SK-N-SH (cell line): ENCODE measurements at regions not wholly inside any gene's neighbourhood (a gene's known extent, or its start where the extent isn't known, plus 50 kb on each side); places are given as distances from the start of the nearest gene placed in this dataset.

Source experiments
- MXI1 ChIP-seq: IDR thresholded peaks from 2 replicates; pipeline ENCODE4 v1.6.1; 2012; ENCODE audit warnings: mild to moderate bottlenecking, low read depth, low read length, improper control_type of control experiment
- NRF1 ChIP-seq: IDR thresholded peaks from 2 replicates; pipeline ENCODE4 v1.6.1; 2012; ENCODE audit warnings: low read depth, mild to moderate bottlenecking, low read length
- PBX3 ChIP-seq: IDR thresholded peaks from 2 replicates; pipeline ENCODE4; 2012
- RCOR1 ChIP-seq: fragments of 150-350 bp; IDR thresholded peaks from 2 replicates; pipeline ENCODE4 v1.6.1; 2017; ENCODE audit warnings: antibody characterized with exemption, low read length
- RFX5 ChIP-seq: IDR thresholded peaks from 2 replicates; pipeline ENCODE4 v1.6.1; 2012; ENCODE audit warnings: mild to moderate bottlenecking, improper control_type of control experiment, low read length
- USF2 ChIP-seq: fragments of 150-350 bp; IDR thresholded peaks from 2 replicates; pipeline ENCODE4 v1.6.1; 2017; ENCODE audit warnings: antibody characterized with exemption, low read length, low read depth, borderline replicate concordance
- ZBTB33 ChIP-seq: IDR thresholded peaks from 2 replicates; pipeline ENCODE4 v1.4.0; 2012; ENCODE audit warnings: low read depth, borderline replicate concordance
- TF ChIP-seq, protein P1 (sequence below): fragments of 200-600 bp; sonication (generic); IDR thresholded peaks from 2 replicates; pipeline ENCODE4 v1.6.1; 2017; ENCODE audit warnings: antibody characterized with exemption, mild to moderate bottlenecking, moderate library complexity

GRCh38 chr18:40314199-40314598, 1640.8 kb upstream of the PIK3C3 start:
- TF ChIP-seq, protein P1, sequence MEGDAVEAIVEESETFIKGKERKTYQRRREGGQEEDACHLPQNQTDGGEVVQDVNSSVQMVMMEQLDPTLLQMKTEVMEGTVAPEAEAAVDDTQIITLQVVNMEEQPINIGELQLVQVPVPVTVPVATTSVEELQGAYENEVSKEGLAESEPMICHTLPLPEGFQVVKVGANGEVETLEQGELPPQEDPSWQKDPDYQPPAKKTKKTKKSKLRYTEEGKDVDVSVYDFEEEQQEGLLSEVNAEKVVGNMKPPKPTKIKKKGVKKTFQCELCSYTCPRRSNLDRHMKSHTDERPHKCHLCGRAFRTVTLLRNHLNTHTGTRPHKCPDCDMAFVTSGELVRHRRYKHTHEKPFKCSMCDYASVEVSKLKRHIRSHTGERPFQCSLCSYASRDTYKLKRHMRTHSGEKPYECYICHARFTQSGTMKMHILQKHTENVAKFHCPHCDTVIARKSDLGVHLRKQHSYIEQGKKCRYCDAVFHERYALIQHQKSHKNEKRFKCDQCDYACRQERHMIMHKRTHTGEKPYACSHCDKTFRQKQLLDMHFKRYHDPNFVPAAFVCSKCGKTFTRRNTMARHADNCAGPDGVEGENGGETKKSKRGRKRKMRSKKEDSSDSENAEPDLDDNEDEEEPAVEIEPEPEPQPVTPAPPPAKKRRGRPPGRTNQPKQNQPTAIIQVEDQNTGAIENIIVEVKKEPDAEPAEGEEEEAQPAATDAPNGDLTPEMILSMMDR = no peak
- no peak for TF ChIP-seq PBX3
- no peak for TF ChIP-seq ZBTB33
- TF ChIP-seq NRF1 = no peak
- TF ChIP-seq USF2 = no peak
- TF ChIP-seq MXI1 = no peak
- no peak for TF ChIP-seq RFX5
- no peak for TF ChIP-seq RCOR1
